SK-N-DZ (cell line): ENCODE measurements at regions not wholly inside any gene's neighbourhood (a gene's known extent, or its start where the extent isn't known, plus 50 kb on each side); places are given as distances from the start of the nearest gene placed in this dataset.
"Not testable (repeated sequence)": the region's sequence is repeated elsewhere in the genome, so short reads cannot be mapped to it uniquely, and the experiment has no call there.

Experiments used
- DNase-seq: peaks from one replicate; pipeline ENCODE4 v3.0.0-alpha.2; 2015; ENCODE audit warnings: low spot score

- peak; percentile 18 for DNase-seq
These were observed 1059.3 kb upstream of the GYPC start for GRCh38 chr2:125596612-125597011.

- DNase-seq = no peak
These were observed 1040.5 kb upstream of the GYPC start for GRCh38 chr2:125615438-125615837.

GRCh38 chr2:125630377-125630776 is 1025.6 kb upstream of the GYPC start:
- no peak for DNase-seq

- DNase-seq = no peak
These were observed 1021.3 kb upstream of the GYPC start for GRCh38 chr2:125634662-125635061.

- no peak for DNase-seq
These were observed 1017.6 kb upstream of the GYPC start for GRCh38 chr2:125638345-125638744.

- DNase-seq = no peak
These were observed 1013.9 kb upstream of the GYPC start for GRCh38 chr2:125642032-125642431.

GRCh38 chr2:125643128-125643527 is 1012.8 kb upstream of the GYPC start:
- no peak for DNase-seq

- DNase-seq = peak; percentile 96
These were observed 1012.4 kb upstream of the GYPC start for GRCh38 chr2:125643585-125643984.

GRCh38 chr2:125644257-125644656 is 1011.7 kb upstream of the GYPC start:
- DNase-seq = no peak

- DNase-seq = no peak
These were observed 1003.7 kb upstream of the GYPC start for GRCh38 chr2:125652280-125652679.

GRCh38 chr2:125654226-125654625 is 1001.7 kb upstream of the GYPC start:
- DNase-seq = no peak

- no peak for DNase-seq
These were observed 999.8 kb upstream of the GYPC start for GRCh38 chr2:125656190-125656589.

GRCh38 chr2:125658583-125658982 is 997.4 kb upstream of the GYPC start:
- no peak for DNase-seq

GRCh38 chr2:125660369-125660768 is 995.6 kb upstream of the GYPC start:
- DNase-seq = not testable (repeated sequence)

- DNase-seq = no peak
These were observed 988.3 kb upstream of the GYPC start for GRCh38 chr2:125667630-125668029.

- DNase-seq = no peak
These were observed 976.1 kb upstream of the GYPC start for GRCh38 chr2:125679903-125680302.

- DNase-seq = no peak
These were observed 975.1 kb upstream of the GYPC start for GRCh38 chr2:125680809-125681208.

GRCh38 chr2:125681576-125681975 is 974.4 kb upstream of the GYPC start:
- no peak for DNase-seq

GRCh38 chr2:125681976-125682805 is 973.8 kb upstream of the GYPC start:
- DNase-seq = no peak

GRCh38 chr2:125684256-125684655 is 971.7 kb upstream of the GYPC start:
- no peak for DNase-seq

GRCh38 chr2:125684932-125685331 is 971.0 kb upstream of the GYPC start:
- DNase-seq = no peak

- DNase-seq = no peak
These were observed 959.4 kb upstream of the GYPC start for GRCh38 chr2:125696560-125696959.

GRCh38 chr2:125698280-125698679 is 957.7 kb upstream of the GYPC start:
- DNase-seq = no peak

- DNase-seq = no peak
These were observed 954.9 kb upstream of the GYPC start for GRCh38 chr2:125701070-125701469.
